ENCODE measurements at regions not wholly inside any gene's neighbourhood (a gene's known extent, or its start where the extent isn't known, plus 50 kb on each side); places are given as distances from the start of the nearest gene placed in this dataset.

DNA sequence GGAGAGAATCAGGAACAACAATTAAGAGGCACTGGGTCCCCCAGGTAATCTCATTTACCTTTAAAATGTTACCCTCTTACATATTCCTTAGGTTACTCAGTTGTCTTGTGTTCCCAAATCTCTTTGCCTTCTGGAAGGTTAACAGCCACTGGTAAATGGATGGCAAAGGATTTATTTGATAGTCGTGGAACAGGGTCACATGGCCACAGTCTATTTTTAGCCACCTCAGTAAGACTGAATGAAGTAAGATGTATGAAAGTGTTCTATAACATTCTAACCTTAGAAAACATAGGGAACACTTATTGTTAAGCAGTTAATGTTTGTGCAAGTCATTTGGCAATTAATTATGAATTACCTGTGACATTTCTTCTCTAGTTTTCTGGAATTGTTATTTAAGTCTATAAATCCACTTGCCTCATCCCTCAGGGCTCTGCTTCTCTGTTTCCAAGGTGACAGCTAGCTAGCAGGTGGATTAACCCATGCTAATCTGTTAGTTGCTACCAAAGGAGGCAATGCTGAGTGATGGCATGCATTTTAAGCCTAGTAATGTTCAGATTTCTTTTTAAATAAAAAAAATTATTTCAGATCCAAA, 211.0 kb downstream of the PIK3C3 start:
- TF ChIP-seq, protein P1, sequence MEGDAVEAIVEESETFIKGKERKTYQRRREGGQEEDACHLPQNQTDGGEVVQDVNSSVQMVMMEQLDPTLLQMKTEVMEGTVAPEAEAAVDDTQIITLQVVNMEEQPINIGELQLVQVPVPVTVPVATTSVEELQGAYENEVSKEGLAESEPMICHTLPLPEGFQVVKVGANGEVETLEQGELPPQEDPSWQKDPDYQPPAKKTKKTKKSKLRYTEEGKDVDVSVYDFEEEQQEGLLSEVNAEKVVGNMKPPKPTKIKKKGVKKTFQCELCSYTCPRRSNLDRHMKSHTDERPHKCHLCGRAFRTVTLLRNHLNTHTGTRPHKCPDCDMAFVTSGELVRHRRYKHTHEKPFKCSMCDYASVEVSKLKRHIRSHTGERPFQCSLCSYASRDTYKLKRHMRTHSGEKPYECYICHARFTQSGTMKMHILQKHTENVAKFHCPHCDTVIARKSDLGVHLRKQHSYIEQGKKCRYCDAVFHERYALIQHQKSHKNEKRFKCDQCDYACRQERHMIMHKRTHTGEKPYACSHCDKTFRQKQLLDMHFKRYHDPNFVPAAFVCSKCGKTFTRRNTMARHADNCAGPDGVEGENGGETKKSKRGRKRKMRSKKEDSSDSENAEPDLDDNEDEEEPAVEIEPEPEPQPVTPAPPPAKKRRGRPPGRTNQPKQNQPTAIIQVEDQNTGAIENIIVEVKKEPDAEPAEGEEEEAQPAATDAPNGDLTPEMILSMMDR (conservative IDR thresholded peaks at IDR 0.05 in 1 of 2, IDR thresholded peaks at IDR 0.05 in 1 of 2; ENCODE audit: low read depth in 1 of 2, low read length in 2 of 2): no peak
- no peak for TF ChIP-seq EZH2 (IDR thresholded peaks at IDR 0.05; ENCODE audit: low read length, missing control alignments)

Measured in fibroblast of lung (primary cell).